ENCODE measurements at regions not wholly inside any gene's neighbourhood (a gene's known extent, or its start where the extent isn't known, plus 50 kb on each side); places are given as distances from the start of the nearest gene placed in this dataset.
"Not testable (repeated sequence)": the region's sequence is repeated elsewhere in the genome, so short reads cannot be mapped to it uniquely, and the experiment has no call there.

DNA sequence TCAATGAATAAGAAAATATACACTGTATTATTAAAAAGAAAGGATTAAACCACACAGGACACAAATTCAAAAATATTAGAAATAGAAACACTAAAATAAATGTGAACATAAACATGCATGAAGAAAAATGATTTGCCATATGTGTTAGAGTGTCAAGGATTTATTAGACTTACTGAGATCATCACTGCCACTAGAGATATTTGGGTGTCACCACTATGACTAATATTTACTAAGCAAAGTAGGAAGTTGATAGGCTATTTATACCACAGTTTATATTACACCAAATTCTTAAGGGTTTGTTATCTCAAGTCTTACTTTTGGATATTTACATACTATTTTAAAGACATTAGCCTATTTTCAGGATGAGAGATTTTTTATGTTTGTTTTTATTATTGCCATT is 575.0 kb upstream of the SGO1 start:
- H3K4me3 ChIP-seq (ENCODE audit: low read depth, low read length) = no peak overlapping the region
- no peaks in the 10 kb centered on the region for H3K36me3 ChIP-seq (ENCODE audit: insufficient read depth)
- H3K4me1 ChIP-seq (ENCODE audit: insufficient read depth) = no peaks in the 10 kb centered on the region
- H3K27ac ChIP-seq (ENCODE audit: low read depth) = no peak overlapping the region
- DNase-seq (ENCODE audit: extremely low spot score) = no peak

DNA sequence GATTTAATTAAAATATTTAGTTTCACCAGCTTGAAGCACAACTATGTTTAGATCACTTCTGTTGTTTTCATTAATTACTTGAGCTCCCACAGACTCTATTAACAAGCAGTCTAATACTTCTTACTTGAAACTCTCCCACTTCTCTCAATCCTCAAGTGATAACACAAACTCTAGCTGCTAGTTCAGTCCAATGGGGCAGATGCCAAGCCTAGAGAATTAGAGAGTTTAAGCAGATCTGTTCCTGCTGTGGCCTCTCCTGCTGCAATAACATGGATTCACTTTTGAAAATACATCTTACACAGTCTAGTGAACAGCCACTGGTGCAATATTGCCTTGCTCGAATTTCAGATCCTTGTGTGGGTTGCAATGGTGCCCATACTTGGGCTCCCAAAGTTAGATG is 566.4 kb upstream of the SGO1 start:
- no peak overlapping the region for H3K4me3 ChIP-seq (ENCODE audit: low read depth, low read length)
- 60% methylated on average over 1 of the region's 1 CpG for WGBS
- no peaks in the 10 kb centered on the region for H3K4me1 ChIP-seq (ENCODE audit: insufficient read depth)

DNA sequence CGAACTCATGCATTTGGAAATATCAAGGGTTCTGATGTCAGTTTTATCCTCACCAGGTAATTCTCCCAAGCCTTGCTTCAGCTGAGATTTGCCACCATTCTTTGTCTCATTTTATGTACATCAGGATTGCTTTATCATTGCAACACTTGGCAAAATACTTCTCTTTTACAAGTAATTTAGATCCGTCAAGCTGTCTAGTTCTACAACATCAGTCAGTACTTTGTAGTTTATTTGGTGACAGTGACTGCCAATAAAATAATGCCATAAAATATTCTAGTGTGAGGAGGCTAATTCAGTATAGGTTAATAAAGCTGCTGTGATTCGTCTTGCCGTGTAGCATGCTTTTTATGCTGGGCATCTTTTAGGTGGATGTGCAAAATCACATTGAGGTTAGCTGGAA is 565.3 kb upstream of the SGO1 start:
- Histone ChIP-seq H3K36me3 (ENCODE audit: insufficient read depth) (no peaks in the 10 kb centered on the region), H3K4me1 (ENCODE audit: insufficient read depth) (no peaks in the 10 kb centered on the region), H3K4me3 (ENCODE audit: low read depth, low read length) (no peak overlapping the region), H3K27ac (ENCODE audit: low read depth) (no peak overlapping the region)
- WGBS = 55% methylated on average over 4 of the region's 4 CpGs
- DNase-seq (ENCODE audit: extremely low spot score) = no peak

More for the DNA sequence above, 566.4 kb upstream of the SGO1 start:
- DNase-seq (ENCODE audit: extremely low spot score) = no peak
- Histone ChIP-seq H3K36me3 (ENCODE audit: insufficient read depth) (no peaks in the 10 kb centered on the region), H3K27ac (ENCODE audit: low read depth) (no peak overlapping the region)

DNA sequence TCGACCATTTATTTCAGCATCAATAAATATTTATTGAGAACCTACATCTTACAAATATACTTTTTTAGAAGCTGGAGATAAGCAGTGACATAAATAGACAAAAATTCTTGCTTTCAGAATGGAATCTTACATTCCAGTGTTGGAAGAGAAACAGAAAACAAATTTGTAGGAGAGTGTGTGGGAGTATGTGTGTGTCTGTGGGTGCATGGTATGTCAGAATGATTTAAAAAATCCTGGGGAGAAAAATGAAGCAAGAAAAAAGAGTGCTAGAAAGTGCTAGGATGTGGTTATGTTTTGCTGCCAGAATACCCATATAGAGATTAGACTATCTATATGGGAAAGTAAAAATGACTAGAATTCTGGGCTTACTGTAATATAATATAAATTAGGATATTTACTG is 561.7 kb upstream of the SGO1 start:
- no peak overlapping the region for H3K4me3 ChIP-seq (ENCODE audit: low read depth, low read length)
- no peaks in the 10 kb centered on the region for H3K36me3 ChIP-seq (ENCODE audit: insufficient read depth)
- DNase-seq (ENCODE audit: extremely low spot score) = no peak
- H3K4me1 ChIP-seq (ENCODE audit: insufficient read depth) = no peaks in the 10 kb centered on the region
- 41% methylated on average over 1 of the region's 1 CpG for WGBS
- H3K27ac ChIP-seq (ENCODE audit: low read depth) = no peak overlapping the region

DNA sequence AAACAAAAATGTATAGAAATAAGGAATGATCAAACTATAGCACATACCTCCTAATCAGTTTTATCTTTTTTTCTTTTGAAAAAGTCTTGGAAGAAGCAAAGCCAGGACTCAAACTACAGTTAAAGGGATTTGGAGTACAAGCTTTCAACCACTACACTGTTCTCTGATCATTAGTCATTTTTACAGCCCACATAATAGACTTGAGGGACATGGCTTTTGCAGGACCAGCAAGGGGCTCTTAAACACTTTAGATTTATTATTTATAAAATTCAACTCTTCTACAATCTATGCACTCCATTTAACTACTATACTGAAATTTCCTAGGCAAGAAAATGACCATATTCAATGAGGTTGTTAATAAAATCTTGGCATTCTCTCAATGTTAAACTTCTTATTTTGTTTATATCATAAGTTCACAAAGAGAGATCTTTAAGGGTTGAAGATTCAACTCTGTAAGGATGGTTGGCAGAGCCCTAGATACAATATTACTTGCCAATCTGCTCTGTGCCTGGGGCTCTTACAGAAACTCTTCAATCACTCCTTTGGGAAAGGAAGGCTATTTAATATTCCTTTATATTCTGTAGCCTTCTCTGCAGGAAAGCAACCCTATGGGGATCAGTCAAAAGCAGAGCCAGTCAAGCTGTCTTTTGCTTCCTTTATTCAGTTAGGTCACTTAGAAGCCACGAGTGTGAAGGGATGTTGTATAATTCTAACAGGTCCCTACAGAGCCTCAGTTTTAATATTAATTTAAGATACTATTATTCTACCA is 557.7 kb upstream of the SGO1 start:
- H3K4me1 ChIP-seq (ENCODE audit: insufficient read depth) = peaks cover 1% of the 10 kb centered on the region
- no peak overlapping the region for H3K4me3 ChIP-seq (ENCODE audit: low read depth, low read length)
- WGBS = 36% methylated on average over 1 of the region's 1 CpG
- DNase-seq (ENCODE audit: extremely low spot score) = no peak
- H3K27ac ChIP-seq (ENCODE audit: low read depth) = no peak overlapping the region
- H3K36me3 ChIP-seq (ENCODE audit: insufficient read depth) = no peaks in the 10 kb centered on the region

DNA sequence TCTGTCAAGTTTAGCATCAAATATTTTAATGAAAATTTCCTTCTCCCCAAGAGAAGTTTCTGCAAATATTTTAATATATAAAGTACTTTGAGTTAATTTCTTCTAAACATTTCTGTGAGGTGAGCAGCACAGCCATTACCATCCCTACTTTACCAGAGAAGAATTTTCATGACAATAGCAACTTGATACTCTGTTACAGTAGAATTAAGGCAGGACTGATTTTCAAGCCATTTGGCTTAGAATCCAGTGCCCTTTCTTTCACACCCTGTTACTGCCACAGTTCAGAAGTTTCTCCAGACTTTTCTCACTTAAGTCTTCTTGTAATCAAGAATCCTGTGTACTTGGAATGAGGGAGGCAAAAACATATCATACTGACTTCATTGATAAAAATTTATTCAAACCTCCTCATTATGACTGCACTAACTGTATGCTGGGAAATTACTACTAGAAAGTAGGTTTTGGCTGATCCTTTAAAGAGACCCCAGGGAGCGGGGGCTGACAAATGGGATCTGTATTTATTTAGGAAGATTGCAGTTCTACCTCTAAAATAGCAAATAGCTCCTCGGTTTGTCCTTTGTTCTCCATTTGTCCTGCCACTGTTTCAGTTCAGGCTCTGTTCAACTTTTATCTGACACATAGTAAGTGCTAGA is 557.0 kb upstream of the SGO1 start:
- DNase-seq (ENCODE audit: extremely low spot score) = no peak
- peaks cover 1% of the 10 kb centered on the region for H3K4me1 ChIP-seq (ENCODE audit: insufficient read depth)
- no peak overlapping the region for H3K4me3 ChIP-seq (ENCODE audit: low read depth, low read length)
- no peak overlapping the region for H3K27ac ChIP-seq (ENCODE audit: low read depth)
- WGBS = 58% methylated on average over 2 of the region's 2 CpGs
- no peaks in the 10 kb centered on the region for H3K36me3 ChIP-seq (ENCODE audit: insufficient read depth)

DNA sequence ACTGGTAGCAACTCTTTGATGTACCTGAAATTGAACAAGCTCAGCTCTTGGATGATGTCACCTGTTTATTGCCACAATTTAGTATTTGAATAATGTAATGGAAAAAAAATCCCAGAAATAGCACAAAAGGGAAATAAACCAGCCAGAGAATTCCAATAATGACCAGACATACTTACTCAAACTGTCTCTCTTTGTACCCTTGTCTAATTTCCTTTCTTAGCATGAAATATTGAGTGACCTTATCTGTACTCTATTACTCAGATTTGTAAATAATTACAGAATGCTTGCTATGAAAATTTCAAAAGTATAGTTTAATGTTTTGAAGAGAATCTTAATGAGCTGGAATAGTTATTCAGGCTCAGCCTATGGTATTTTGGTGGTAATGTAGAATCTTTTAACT is 555.4 kb upstream of the SGO1 start:
- Histone ChIP-seq H3K4me3 (ENCODE audit: low read depth, low read length) (no peak overlapping the region), H3K36me3 (ENCODE audit: insufficient read depth) (no peaks in the 10 kb centered on the region), H3K4me1 (ENCODE audit: insufficient read depth) (peaks cover 1% of the 10 kb centered on the region), H3K27ac (ENCODE audit: low read depth) (no peak overlapping the region)
- DNase-seq (ENCODE audit: extremely low spot score) = no peak

DNA sequence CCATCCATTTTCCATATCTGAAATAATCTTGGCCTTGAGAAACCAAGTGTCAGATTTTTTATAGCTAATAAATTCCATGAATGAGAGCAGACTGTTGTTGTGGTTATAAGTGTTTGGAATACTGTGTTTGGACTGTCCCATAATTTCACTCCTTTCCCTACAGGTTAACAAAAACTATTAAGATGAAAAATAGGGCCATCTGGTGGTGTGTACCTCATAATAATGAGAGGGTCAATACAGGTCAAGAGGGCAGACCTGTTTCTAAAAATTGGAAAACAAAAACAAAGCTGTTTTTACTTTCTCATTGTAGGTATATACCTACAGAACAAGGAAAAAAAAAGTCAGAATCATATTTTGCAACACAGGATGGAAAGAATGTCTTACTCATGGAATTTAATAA is 553.8 kb upstream of the SGO1 start:
- H3K27ac ChIP-seq (ENCODE audit: low read depth) = no peak overlapping the region

DNA sequence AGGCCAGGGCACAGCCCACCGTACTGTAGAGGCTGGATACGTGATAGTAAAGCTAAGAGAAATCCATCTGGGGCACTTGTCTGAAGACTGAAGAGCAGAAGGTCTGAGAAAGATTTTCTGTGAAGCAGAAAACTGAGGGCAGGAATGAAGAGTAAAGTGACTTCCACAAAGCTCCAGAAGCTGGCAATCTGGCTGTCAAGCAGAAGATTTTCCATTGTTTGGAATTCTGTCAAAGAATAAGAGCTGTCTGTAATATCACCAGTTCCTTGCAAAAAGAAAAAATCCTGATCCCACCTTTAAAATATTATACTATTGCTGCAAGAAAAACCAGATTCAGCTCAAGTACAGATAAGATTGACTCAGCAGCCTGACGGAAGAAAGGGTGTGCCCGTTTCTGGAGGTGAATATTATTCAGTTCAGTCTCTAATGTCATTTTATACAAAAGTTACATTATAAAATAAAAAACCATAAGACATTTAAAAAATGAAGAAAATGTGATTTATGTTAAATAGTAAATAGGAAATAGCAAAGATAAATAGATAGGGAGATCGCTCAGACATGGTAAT is 550.4 kb upstream of the SGO1 start:
- Histone ChIP-seq H3K4me1 (ENCODE audit: insufficient read depth) (peaks cover 1% of the 10 kb centered on the region), H3K36me3 (ENCODE audit: insufficient read depth) (no peaks in the 10 kb centered on the region), H3K4me3 (ENCODE audit: low read depth, low read length) (no peak overlapping the region), H3K27ac (ENCODE audit: low read depth) (no peak overlapping the region)
- 81% methylated on average over 5 of the region's 5 CpGs for WGBS
- DNase-seq (ENCODE audit: extremely low spot score) = no peak

More for the DNA sequence above, 553.8 kb upstream of the SGO1 start:
- H3K4me1 ChIP-seq (ENCODE audit: insufficient read depth) = peaks cover 1% of the 10 kb centered on the region
- no peak overlapping the region for H3K4me3 ChIP-seq (ENCODE audit: low read depth, low read length)
- H3K36me3 ChIP-seq (ENCODE audit: insufficient read depth) = no peaks in the 10 kb centered on the region
- DNase-seq (ENCODE audit: extremely low spot score) = no peak

DNA sequence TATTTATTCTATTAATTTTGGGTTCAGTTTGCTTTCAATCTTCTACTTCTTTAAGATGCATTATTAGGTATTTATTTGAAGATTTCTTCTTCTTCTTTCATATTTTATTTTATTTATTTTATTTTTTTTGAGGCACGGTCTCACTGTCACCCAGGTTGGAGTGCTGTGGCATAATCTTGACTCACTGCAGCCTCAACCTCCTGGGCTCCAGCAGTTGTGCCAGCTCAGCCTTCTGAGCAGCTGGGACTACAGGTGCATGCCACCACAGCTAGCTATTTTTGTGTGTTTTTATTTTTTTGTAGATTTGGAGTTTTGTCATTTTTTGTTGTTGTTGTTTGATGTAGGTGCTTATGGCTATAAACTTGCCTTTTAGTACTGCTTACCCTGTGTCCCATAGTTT is 543.2 kb upstream of the SGO1 start:
- WGBS = 93% methylated on average over 1 of the region's 1 CpG
- Histone ChIP-seq H3K27ac (ENCODE audit: low read depth) (no peak overlapping the region), H3K36me3 (ENCODE audit: insufficient read depth) (no peaks in the 10 kb centered on the region), H3K4me1 (ENCODE audit: insufficient read depth) (no peaks in the 10 kb centered on the region), H3K4me3 (ENCODE audit: low read depth, low read length) (no peak overlapping the region)
- DNase-seq (ENCODE audit: extremely low spot score) = no peak

DNA sequence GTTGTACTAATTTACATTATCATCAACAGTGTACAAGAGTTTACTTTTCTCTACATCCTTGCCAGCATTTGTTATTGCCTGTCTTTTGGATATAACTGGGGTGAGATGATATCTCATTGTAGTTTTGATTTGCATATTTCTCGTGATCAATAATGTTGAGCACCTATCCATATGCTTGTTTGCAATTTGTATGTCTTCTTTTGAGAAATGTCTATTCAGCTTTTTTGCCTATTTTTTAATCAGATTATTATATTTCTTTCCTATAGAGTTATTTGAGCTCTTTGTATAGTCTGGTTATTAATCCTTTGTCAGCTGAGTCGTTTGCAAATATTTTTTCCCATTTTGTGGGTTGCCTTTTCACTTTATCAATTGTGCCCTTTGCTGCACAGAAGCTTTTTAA is 540.8 kb upstream of the SGO1 start:
- H3K4me1 ChIP-seq (ENCODE audit: insufficient read depth) = no peaks in the 10 kb centered on the region
- 79% methylated on average over 2 of the region's 2 CpGs for WGBS

DNA sequence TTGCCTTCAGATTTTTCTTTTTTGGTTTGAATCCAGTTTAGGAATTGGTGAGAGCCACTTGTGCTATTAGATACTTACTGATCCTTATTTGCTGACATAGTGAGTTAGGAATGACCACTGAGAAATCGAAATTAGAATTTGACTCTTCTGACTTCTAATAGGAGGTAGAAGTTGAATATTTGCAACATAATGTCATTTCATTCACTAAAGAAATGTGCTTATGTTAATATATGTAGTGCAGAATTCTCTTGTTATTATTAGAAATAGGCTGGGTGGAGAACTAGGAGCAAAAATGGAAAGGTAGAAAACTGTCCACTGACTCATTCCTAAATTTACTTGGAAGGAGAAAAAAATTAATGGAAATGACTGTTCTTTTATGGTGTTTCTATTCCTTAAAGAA is 538.2 kb upstream of the SGO1 start:
- no peak overlapping the region for H3K4me3 ChIP-seq (ENCODE audit: low read depth, low read length)
- DNase-seq (ENCODE audit: extremely low spot score) = no peak
- 86% methylated on average over 1 of the region's 1 CpG for WGBS
- H3K27ac ChIP-seq (ENCODE audit: low read depth) = no peak overlapping the region
- no peaks in the 10 kb centered on the region for H3K4me1 ChIP-seq (ENCODE audit: insufficient read depth)
- no peaks in the 10 kb centered on the region for H3K36me3 ChIP-seq (ENCODE audit: insufficient read depth)

More for the DNA sequence above, 540.8 kb upstream of the SGO1 start:
- Histone ChIP-seq H3K36me3 (ENCODE audit: insufficient read depth) (no peaks in the 10 kb centered on the region), H3K27ac (ENCODE audit: low read depth) (no peak overlapping the region), H3K4me3 (ENCODE audit: low read depth, low read length) (no peak overlapping the region)
- no peak for DNase-seq (ENCODE audit: extremely low spot score)

DNA sequence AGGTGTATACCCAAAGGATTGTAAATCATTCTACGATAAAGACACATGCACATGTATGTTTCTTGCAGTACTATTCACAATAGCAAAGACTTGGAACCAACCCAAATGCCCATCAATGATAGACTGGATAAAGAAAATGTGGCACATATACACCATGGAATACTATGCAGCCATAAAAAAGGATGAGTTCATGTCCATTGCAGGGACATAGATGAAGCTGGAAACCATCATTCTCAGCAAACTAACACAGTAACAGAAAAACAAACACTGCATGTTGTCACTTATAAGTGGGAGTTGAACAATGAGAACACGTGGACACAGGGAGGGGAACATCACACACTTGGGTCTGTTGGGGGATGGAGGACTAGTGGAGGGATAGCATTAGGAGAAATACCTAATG is 530.4 kb upstream of the SGO1 start:
- H3K36me3 ChIP-seq (ENCODE audit: insufficient read depth); H3K4me1 ChIP-seq (ENCODE audit: insufficient read depth); DNase-seq (ENCODE audit: extremely low spot score); H3K27ac ChIP-seq (ENCODE audit: low read depth); H3K4me3 ChIP-seq (ENCODE audit: low read depth, low read length): not testable (repeated sequence)
- WGBS = 96% methylated on average over 2 of the region's 2 CpGs

DNA sequence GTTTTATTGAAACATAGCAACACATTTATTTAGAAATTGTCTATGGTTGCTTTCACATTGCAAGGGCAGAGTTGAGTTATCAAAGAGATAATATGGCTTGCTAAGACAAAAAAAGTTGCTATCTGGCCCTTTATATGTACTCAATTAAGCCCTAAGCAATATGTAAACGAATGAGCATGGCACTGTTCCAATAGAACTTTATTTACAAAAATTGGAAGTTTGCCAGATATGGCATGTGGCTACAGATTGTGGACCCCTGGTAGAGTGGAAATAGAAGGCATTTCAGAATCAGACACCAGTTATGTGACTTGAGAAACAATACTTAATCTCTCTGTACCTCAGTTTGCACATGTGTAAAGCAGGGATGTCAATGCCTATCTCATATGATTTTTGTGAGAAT is 515.6 kb upstream of the SGO1 start:
- WGBS = 28% methylated on average over 1 of the region's 1 CpG
- Histone ChIP-seq H3K27ac (ENCODE audit: low read depth) (no peak overlapping the region), H3K4me3 (ENCODE audit: low read depth, low read length) (no peak overlapping the region), H3K4me1 (ENCODE audit: insufficient read depth) (no peaks in the 10 kb centered on the region), H3K36me3 (ENCODE audit: insufficient read depth) (no peaks in the 10 kb centered on the region)
- DNase-seq (ENCODE audit: extremely low spot score) = no peak

All from urinary bladder (tissue), 3 donors.